HG02623 (cell line): ENCODE measurements at regions not wholly inside any gene's neighbourhood (a gene's known extent, or its start where the extent isn't known, plus 50 kb on each side); places are given as distances from the start of the nearest gene placed in this dataset.

ENCODE experiments used
- ATAC-seq: cut with Tn5 transposase; IDR thresholded peaks from one replicate; pipeline ENCODE4 v1.9.1; 2021; ENCODE audit warnings: moderate library complexity; ENCODE audit not compliant: unreplicated experiment

GRCh38 chr4:159443975-159444374 lies 341.1 kb downstream of the RAPGEF2 start:
- ATAC-seq = no peak

DNA sequence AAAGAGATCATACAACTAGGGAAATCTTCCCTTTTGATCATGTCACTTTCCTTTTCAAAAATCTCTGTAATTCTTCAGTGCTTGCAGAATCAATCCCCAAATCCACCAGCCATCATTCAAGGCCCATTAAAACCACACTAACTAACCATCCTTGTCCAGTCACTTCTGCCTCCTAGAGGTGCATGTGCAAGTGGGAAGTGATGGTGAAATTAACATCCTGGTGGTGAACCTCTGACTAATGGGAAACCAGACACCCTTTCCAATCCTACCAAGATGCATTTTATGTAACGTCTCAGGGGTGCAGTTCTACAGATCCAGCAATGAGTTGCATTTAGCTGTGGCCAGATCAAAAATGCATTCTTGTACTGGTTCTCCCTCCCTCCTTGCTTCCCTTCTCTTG lies 341.8 kb downstream of the RAPGEF2 start:
- no peak for ATAC-seq

DNA sequence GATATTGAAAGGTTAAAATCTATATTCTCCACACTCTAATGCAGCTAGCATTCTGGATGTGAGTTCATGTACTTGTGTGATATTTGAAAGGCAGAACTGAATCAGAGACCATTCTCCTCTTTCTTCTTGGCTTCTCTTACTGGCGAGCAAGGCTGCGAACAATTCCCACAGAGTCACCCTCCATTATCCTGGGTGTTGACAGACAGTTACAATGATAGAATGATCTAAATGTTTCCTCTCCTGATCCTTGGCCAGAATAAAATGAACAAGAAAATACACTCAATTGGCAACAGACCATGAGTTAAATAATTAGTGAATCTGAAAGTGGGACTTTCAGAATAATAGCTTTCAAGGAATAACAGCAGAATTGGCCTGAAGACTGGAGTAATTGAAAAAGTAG lies 342.8 kb downstream of the RAPGEF2 start:
- no peak for ATAC-seq

- ATAC-seq = peak; percentile 100
Measured at GRCh38 chr4:159446266-159446976, 343.5 kb downstream of the RAPGEF2 start.

- ATAC-seq = no peak
Measured at GRCh38 chr4:159447296-159447695, 344.4 kb downstream of the RAPGEF2 start.

- ATAC-seq = no peak
Measured at GRCh38 chr4:159451006-159451405, 348.1 kb downstream of the RAPGEF2 start.

GRCh38 chr4:159455675-159456237 lies 352.9 kb downstream of the RAPGEF2 start:
- ATAC-seq = peak; percentile 66

DNA sequence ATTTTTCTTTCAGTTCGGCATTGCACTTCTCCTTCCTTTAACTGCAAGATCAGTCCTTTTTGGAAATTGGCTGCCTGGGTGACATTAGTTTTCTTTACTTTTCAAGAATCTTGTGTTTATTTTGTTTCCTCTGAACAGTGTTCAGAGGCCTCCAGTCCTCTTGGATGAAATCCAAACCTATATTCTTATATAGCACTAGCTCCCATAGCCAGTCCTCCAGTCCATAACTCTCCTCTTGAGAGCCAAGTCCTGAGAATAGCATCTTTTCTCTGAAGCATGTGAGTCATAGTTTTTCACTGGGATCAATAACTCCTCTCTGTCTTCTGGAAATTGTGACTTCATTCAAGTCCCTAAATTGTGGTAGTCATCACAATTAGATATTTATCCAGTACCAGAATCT lies 357.5 kb downstream of the RAPGEF2 start:
- no peak for ATAC-seq

DNA sequence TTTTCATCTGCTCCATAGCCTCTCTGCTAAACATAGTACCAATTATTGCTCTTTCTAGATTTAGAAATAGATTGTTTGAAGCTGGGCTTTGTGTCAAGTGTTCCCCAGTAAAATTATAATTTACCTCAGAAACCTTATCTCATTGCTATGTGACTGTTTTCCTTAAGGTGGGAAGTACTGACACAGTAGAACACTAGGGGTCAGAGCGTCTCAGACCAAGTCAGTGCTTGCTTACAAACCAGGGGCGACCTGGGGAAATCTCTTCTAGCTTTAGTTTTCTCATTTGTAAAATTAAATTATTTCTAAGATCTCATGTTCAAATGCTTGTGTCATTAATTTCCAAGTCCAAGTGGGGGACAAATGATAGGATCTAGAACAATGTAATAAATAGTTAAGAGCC lies 360.4 kb downstream of the RAPGEF2 start:
- ATAC-seq = no peak

DNA sequence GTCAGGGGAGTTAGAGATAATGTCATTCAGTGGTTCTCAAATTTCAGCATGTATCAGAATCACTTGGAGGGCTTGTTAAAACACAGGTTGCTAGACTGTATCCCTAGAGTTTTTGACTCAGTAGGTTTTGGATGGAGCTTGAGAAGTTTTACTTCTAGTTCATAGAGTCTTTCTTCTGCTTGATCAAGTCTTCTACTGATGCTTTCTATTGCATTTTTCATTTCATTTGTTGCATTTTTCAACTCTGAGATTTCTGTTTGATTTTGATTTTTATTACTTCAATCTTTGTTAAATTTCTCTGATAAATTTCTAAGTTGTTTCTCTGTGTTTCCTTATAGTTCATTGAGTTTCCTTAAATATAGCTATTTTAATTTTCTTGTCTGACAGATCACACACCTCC lies 361.4 kb downstream of the RAPGEF2 start:
- no peak for ATAC-seq

DNA sequence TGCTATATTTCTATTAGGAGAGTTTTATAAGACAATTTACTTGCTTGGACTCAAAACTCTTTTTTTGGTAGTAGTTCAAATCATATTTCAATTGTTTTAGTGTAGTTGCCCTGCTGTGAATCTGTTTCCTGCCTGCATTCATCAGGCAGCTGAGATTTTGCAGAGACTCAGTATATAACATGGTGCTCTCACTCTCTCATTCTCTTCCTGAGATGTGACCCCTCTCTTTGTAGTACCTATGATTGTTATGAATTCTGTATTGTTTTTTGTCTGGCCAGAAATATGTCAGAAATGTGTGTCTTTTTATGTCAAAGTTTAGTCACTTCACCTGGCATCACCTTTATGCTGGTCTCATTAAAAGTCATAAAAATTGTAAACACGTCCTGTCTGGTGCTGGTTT lies 374.0 kb downstream of the RAPGEF2 start:
- ATAC-seq = no peak

GRCh38 chr4:159480826-159481225 lies 377.9 kb downstream of the RAPGEF2 start:
- no peak for ATAC-seq

DNA sequence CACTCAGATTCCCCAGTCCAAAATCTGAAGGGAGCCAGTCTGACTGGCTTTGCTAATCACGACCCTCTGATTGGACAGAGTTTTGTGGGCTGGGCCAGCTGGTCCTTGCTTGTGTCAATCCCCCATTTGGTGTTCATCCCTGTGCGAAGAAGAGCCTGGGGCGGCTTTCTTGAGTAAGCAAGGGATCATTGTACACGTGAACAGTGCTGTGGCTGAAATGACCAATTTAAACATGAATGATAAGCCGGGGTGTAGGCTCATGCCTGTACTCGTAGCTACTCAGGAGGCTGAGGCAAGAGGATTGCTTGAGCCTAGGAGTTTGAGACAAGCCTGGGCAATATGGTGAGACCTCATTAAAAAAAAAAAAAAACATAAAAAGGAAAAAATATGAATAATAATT lies 379.1 kb downstream of the RAPGEF2 start:
- no peak for ATAC-seq

DNA sequence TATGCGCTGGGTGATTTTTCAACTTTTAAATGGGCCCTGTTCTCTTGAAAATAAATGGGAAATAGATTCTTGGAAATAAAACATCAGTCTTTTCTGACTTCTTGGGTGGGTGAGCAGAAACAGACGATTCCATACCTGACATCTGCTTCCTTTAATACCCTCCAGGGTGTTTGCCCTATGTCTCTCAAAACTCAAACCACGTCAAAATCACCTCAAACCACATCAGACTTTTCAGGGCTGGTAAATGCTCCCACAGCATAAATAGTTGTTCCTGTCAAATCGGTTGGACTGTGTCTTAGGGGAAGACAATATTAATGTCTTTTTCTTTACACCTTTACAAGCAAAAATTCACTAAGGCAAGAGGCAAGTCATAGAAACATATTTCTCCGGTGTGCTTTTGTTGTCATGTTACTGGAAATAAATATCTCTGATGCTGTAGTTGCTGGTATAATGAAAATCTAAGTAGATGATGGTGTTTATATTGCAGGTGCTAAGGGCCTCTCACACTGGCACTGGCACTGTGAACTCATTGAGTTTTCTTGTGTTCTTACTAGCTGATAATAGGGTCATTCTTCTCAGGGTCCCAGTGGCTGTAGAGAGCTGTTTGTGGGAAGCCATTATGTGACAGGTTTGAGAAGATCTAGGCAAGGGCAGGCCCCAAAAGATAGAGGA lies 380.4 kb downstream of the RAPGEF2 start:
- ATAC-seq = no peak

GRCh38 chr4:159483782-159484741 lies 381.2 kb downstream of the RAPGEF2 start:
- no peak for ATAC-seq

GRCh38 chr4:159484864-159485263 lies 382.0 kb downstream of the RAPGEF2 start:
- ATAC-seq = no peak

GRCh38 chr4:159487284-159487747 lies 384.4 kb downstream of the RAPGEF2 start:
- ATAC-seq = peak; percentile 99

GRCh38 chr4:159489646-159490045 lies 386.8 kb downstream of the RAPGEF2 start:
- ATAC-seq = no peak

DNA sequence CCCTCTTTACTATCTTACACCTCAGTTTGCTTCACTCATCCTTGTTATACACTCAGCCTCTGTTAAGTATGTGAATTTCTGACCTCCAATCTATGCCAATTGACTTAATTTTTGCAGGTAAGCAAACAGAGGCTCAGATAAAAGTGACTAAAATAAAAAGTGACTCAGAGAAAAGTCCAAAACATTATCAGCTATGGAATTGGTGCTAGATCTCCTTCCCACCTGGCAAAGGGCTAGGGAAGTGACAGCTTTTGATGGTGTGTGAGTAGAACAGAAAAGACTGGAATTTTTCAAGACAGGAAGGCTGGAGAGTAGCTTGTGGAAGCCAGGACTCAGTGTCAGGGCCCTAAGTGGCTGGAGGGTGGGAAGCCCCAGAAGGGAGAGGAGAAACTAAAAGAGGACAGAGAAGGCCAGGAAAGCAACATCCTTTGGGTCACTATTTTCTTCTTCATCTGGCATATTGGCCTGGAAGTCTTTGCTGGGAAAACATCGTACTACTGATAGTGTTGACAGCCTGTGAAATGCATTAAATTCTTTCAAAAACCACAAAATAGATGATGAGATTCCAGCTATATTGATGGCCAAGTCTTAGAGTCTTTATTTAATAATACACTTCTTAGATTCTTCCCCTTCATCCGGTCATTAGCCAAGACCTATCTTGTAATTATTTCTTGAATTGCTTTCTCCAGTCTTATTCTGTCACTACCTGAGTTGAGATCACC lies 392.8 kb downstream of the RAPGEF2 start:
- ATAC-seq = no peak

GRCh38 chr4:159496248-159496647 lies 393.4 kb downstream of the RAPGEF2 start:
- no peak for ATAC-seq
